ENCODE measurements at regions not wholly inside any gene's neighbourhood (a gene's known extent, or its start where the extent isn't known, plus 50 kb on each side); places are given as distances from the start of the nearest gene placed in this dataset.

DNA sequence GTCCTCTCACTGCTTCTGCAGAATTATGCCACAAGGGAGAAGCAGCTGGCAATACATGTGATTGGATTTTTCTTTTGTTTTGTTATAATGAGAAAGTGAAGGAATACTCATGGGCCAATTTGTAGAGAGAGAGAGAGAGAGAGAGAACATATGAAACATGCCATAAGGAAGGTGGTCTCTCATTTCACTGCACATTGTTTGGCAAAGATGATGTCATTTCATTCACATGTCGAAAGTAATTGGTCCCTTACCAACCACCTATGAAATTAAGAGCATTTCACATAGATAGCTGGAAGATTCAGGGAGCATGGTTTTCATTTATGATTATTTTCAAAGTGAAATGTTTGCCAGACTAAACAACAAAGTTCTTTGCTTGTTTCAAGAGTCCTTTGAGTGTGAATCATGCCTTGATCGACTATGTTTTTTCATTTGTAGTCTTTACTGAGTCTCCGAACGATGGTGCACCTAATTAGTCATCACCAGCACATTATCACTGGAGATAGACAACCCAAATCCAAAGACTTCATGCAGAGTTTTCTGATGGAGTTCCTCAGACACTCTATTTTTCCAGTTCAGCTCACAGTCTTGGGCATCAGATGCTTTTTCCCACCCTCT lies 130.1 kb upstream of the ZEB1 start:
- WGBS (ENCODE audit: insufficient coverage) = 80% methylated on average over 3 of the region's 4 CpGs

DNA sequence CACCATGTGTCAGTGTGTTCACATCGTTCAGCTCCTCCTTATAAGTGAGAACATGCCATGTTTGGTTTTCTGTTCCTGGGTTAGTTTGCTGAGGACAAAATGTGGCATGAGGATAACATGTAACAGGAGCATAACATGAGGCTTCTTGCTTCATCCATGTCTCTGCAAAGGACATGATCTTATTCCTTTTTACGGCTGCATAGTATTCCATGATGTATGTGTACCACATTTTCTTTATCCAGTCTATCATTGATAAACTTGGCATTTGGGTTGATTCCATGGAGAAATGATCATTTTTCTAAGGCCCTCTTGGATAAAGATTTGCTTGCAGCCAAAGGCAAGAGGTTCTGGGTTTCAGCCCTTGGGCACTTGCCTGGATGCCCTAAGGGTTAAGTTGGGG lies 128.5 kb upstream of the ZEB1 start:
- ATAC-seq = no peak
- H3K27ac Mint-ChIP-seq = no peak overlapping the region

More for the DNA sequence above, 130.1 kb upstream of the ZEB1 start:
- no peaks in the 10 kb centered on the region for H3K27me3 ChIP-seq (ENCODE audit: control insufficient read depth, insufficient read depth, low read length)
- H3K9me3 Mint-ChIP-seq = no peaks in the 10 kb centered on the region
- H3K4me3 Mint-ChIP-seq = no peak overlapping the region
- H3K36me3 ChIP-seq (ENCODE audit: control insufficient read depth, insufficient read depth, low read length) = no peaks in the 10 kb centered on the region
- no peak overlapping the region for H3K27ac Mint-ChIP-seq
- no peaks in the 10 kb centered on the region for H3K4me1 Mint-ChIP-seq
- DNase-seq (no peak), ATAC-seq (no peak)
- intact Hi-C loops (cut with micrococcal nuclease) = no loop called here
- no peaks in the 10 kb centered on the region for H3K4me1 ChIP-seq (ENCODE audit: control insufficient read depth, insufficient read depth, low read length)
- peaks cover 0 to 3% of the 10 kb centered on the region in 2 donors for H3K27me3 Mint-ChIP-seq (ENCODE audit: low read depth in 2 of 2)
- no peak overlapping the region for H3K27ac ChIP-seq (ENCODE audit: low read length)
- H3K36me3 Mint-ChIP-seq = no peaks in the 10 kb centered on the region
- no peak overlapping the region for H3K4me3 ChIP-seq (ENCODE audit: low read length)
- H3K9me3 ChIP-seq (ENCODE audit: control insufficient read depth, insufficient read depth, low read length) = no peaks in the 10 kb centered on the region
- TF ChIP-seq, protein P1, sequence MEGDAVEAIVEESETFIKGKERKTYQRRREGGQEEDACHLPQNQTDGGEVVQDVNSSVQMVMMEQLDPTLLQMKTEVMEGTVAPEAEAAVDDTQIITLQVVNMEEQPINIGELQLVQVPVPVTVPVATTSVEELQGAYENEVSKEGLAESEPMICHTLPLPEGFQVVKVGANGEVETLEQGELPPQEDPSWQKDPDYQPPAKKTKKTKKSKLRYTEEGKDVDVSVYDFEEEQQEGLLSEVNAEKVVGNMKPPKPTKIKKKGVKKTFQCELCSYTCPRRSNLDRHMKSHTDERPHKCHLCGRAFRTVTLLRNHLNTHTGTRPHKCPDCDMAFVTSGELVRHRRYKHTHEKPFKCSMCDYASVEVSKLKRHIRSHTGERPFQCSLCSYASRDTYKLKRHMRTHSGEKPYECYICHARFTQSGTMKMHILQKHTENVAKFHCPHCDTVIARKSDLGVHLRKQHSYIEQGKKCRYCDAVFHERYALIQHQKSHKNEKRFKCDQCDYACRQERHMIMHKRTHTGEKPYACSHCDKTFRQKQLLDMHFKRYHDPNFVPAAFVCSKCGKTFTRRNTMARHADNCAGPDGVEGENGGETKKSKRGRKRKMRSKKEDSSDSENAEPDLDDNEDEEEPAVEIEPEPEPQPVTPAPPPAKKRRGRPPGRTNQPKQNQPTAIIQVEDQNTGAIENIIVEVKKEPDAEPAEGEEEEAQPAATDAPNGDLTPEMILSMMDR (IDR thresholded peaks at IDR 0.05) = no peak

DNA sequence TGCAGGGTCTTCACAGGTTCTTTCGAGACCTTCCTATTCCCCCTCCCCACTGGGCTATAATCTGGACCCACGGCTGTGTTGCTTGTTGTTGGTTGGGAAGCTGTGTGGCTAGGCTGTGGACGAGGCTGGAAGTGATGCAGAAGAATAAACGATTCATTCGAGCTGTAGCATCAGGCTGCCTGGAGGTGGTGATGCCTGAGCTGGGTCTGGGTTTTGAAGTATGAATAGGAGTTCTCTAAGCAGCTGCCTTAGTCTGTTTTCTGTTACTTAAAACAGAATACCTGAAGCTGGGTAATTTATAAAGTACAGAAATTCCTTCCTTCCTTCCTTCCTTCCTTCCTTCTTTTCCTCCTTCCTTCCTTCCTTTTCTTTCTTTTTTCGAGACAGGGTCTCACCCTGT lies 126.5 kb upstream of the ZEB1 start:
- Histone ChIP-seq H3K4me3 (ENCODE audit: low read length) (no peak overlapping the region), H3K9me3 (ENCODE audit: control insufficient read depth, insufficient read depth, low read length) (no peaks in the 10 kb centered on the region), H3K4me1 (ENCODE audit: control insufficient read depth, insufficient read depth, low read length) (no peaks in the 10 kb centered on the region), H3K27ac (ENCODE audit: low read length) (no peak overlapping the region), H3K36me3 (ENCODE audit: control insufficient read depth, insufficient read depth, low read length) (no peaks in the 10 kb centered on the region), H3K27me3 (ENCODE audit: control insufficient read depth, insufficient read depth, low read length) (no peaks in the 10 kb centered on the region)
- H3K4me1 Mint-ChIP-seq = no peaks in the 10 kb centered on the region
- intact Hi-C loops (cut with micrococcal nuclease) = no loop called here
- no peak overlapping the region for H3K27ac Mint-ChIP-seq
- no peaks in the 10 kb centered on the region for H3K27me3 Mint-ChIP-seq (ENCODE audit: low read depth in 2 of 2)
- H3K9me3 Mint-ChIP-seq = no peaks in the 10 kb centered on the region
- TF ChIP-seq, protein P1 (IDR thresholded peaks at IDR 0.05) = no peak
- H3K4me3 Mint-ChIP-seq = no peak overlapping the region
- no peak for ATAC-seq
- no peaks in the 10 kb centered on the region for H3K36me3 Mint-ChIP-seq
- DNase-seq = no peak
- WGBS (ENCODE audit: insufficient coverage) = 88% methylated on average over 4 of the region's 6 CpGs

More for the DNA sequence above, 128.5 kb upstream of the ZEB1 start:
- Mint-ChIP-seq H3K36me3 (no peaks in the 10 kb centered on the region), H3K27me3 (ENCODE audit: low read depth in 2 of 2) (no peaks in the 10 kb centered on the region), H3K4me1 (no peaks in the 10 kb centered on the region), H3K4me3 (no peak overlapping the region), H3K9me3 (no peaks in the 10 kb centered on the region)
- no peak overlapping the region for H3K4me3 ChIP-seq (ENCODE audit: low read length)
- no peaks in the 10 kb centered on the region for H3K36me3 ChIP-seq (ENCODE audit: control insufficient read depth, insufficient read depth, low read length)
- TF ChIP-seq, protein P1 (IDR thresholded peaks at IDR 0.05) = no peak
- H3K27me3 ChIP-seq (ENCODE audit: control insufficient read depth, insufficient read depth, low read length) = no peaks in the 10 kb centered on the region
- no peak overlapping the region for H3K27ac ChIP-seq (ENCODE audit: low read length)
- intact Hi-C loops (cut with micrococcal nuclease) = no loop called here
- WGBS (ENCODE audit: insufficient coverage) = 96% methylated on average over 2 of the region's 2 CpGs
- H3K9me3 ChIP-seq (ENCODE audit: control insufficient read depth, insufficient read depth, low read length) = no peaks in the 10 kb centered on the region
- H3K4me1 ChIP-seq (ENCODE audit: control insufficient read depth, insufficient read depth, low read length) = no peaks in the 10 kb centered on the region
- DNase-seq = no peak

DNA sequence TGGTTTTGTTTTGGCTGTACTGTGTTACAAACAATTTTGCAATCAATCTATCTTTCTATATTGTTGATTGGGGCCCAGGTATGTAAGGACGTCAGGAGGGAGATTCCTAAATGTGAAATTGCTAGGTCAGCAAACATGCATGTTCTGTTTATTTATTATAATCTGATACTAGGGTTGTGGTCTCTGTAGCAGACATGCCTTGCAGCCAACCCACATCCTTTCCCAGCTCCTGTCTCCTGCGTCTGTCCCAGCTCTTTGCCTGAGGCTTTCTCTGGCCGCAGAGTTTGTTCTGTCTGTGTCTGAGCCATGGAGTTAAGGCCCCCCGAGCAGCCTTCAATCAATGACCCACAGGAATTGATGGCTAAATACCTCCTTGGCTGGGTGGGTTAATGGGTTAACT lies 124.0 kb upstream of the ZEB1 start:
- Mint-ChIP-seq H3K36me3 (no peaks in the 10 kb centered on the region), H3K9me3 (no peaks in the 10 kb centered on the region)

More for the DNA sequence above, 124.0 kb upstream of the ZEB1 start:
- no peak overlapping the region for H3K4me3 Mint-ChIP-seq
- Histone ChIP-seq H3K4me1 (ENCODE audit: control insufficient read depth, insufficient read depth, low read length) (no peaks in the 10 kb centered on the region), H3K4me3 (ENCODE audit: low read length) (no peak overlapping the region), H3K36me3 (ENCODE audit: control insufficient read depth, insufficient read depth, low read length) (no peaks in the 10 kb centered on the region), H3K9me3 (ENCODE audit: control insufficient read depth, insufficient read depth, low read length) (no peaks in the 10 kb centered on the region), H3K27me3 (ENCODE audit: control insufficient read depth, insufficient read depth, low read length) (no peaks in the 10 kb centered on the region), H3K27ac (ENCODE audit: low read length) (no peak overlapping the region)
- TF ChIP-seq, protein P1 (IDR thresholded peaks at IDR 0.05) = no peak
- ATAC-seq (no peak), DNase-seq (no peak)
- 78% methylated on average over 3 of the region's 4 CpGs for WGBS (ENCODE audit: insufficient coverage)
- intact Hi-C loops (cut with micrococcal nuclease) = no loop called here
- no peaks in the 10 kb centered on the region for H3K27me3 Mint-ChIP-seq (ENCODE audit: low read depth in 2 of 2)
- no peak overlapping the region for H3K27ac Mint-ChIP-seq
- H3K4me1 Mint-ChIP-seq = no peaks in the 10 kb centered on the region
